ENCODE measurements at regions not wholly inside any gene's neighbourhood (a gene's known extent, or its start where the extent isn't known, plus 50 kb on each side); places are given as distances from the start of the nearest gene placed in this dataset.

DNA sequence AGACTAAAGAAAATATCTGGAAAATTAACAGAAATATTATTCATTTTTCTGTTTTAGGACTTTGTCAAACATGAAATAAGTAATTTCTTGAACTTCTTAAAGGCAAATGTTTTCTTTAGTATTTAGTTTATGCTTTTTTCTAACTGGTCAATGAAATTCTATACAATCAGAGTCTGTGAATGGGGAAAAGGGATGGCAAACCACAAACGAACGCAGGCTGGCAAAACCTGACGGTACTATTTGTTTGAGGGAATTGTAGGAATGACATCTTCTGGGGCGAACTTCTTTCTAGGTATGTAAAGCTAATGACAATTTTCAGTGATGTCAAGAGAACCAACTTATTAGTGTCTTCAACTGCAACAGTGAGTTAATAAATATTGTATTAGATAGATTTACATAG lies 156.0 kb downstream of the SIPA1L2 start:
- Histone ChIP-seq H3K27me3 (replicated peaks in 1 of 4; ENCODE audit: control insufficient read depth in 3 of 4, extremely low read depth in 1 of 4, insufficient read depth in 3 of 4, low read length in 3 of 4) (peaks cover 0 to 5% (median 4%) of the 10 kb centered on the region in 4 experiments; a peak in 5 of 7 replicates), H3K23ac (ENCODE audit: insufficient read length) (no peak overlapping the region), H4K91ac (replicated peaks; ENCODE audit: insufficient read length, low read length) (no peak overlapping the region), H3K14ac (ENCODE audit: insufficient read length) (no peak overlapping the region), H2BK120ac (replicated peaks; ENCODE audit: low read depth, low read length) (no peak overlapping the region), H2BK20ac (ENCODE audit: low read length) (no peak overlapping the region), H3K4me3 (ENCODE audit: extremely low read depth in 1 of 4, insufficient read depth in 2 of 4, low read depth in 3 of 4, low read length in 4 of 4) (no peak overlapping the region), H3K4me1 (replicated peaks in 1 of 4; ENCODE audit: control insufficient read depth in 3 of 4, insufficient read depth in 4 of 4, low read length in 3 of 4) (peaks cover 0 to 21% (median 5%) of the 10 kb centered on the region in 4 experiments; a peak in 5 of 7 replicates), H2BK12ac (ENCODE audit: low read depth, low read length) (no peak overlapping the region), H3K36me3 (ENCODE audit: control insufficient read depth in 2 of 4, insufficient read depth in 4 of 4, low read length in 3 of 4) (no peaks in the 10 kb centered on the region), H4K5ac (ENCODE audit: insufficient read length, low read depth, low read length) (no peak overlapping the region), H3K79me2 (ENCODE audit: control insufficient read depth in 1 of 2, insufficient read depth in 2 of 2, low read length in 2 of 2) (no peaks in the 10 kb centered on the region), H3K4me2 (ENCODE audit: insufficient read depth in 1 of 2, low read depth in 2 of 2, low read length in 2 of 2) (no peak overlapping the region), H3K79me1 (ENCODE audit: low read depth, low read length) (no peaks in the 10 kb centered on the region), H3K27ac (ENCODE audit: low read depth, low read length) (no peak overlapping the region), H3K4ac (replicated peaks; ENCODE audit: insufficient read length, low read depth, low read length) (no peak overlapping the region), H3K9ac (replicated peaks in 1 of 4; ENCODE audit: extremely low read depth in 1 of 4, low read depth in 3 of 4, low read length in 3 of 4) (no peak overlapping the region), H3K23me2 (ENCODE audit: low read depth, low read length) (no peaks in the 10 kb centered on the region), H3K18ac (ENCODE audit: extremely low read depth, low read length) (no peak overlapping the region), H2AFZ (ENCODE audit: low read length) (no peak overlapping the region), H4K8ac (ENCODE audit: extremely low read depth, insufficient read depth, low read length) (no peak overlapping the region), H3K9me3 (ENCODE audit: insufficient read depth in 2 of 2, low read depth in 1 of 2, low read length in 1 of 2) (no peaks in the 10 kb centered on the region), H2AK5ac (ENCODE audit: low read depth, low read length) (no peak overlapping the region), H3K56ac (replicated peaks; ENCODE audit: insufficient read length, low read depth, low read length) (no peak overlapping the region), H2BK15ac (ENCODE audit: low read length) (no peak overlapping the region), H4K20me1 (replicated peaks in 1 of 2; ENCODE audit: control insufficient read depth in 1 of 2, insufficient read depth in 2 of 2, low read length in 2 of 2) (no peaks in the 10 kb centered on the region), H2BK5ac (ENCODE audit: low read depth, low read length) (no peak overlapping the region)
- ChIA-PET CTCF (ENCODE audit: partially characterized antibody) (interaction anchor here (1.1 to 1.4 kb wide), 2 partner anchors 11 to 41 kb away, joined by 3 read pairs; no protein-coding TSS in a partner anchor), POLR2A (ENCODE audit: partially characterized antibody) (no interaction called here)
- DNase-seq (ENCODE audit: low read depth in 1 of 2, low spot score in 2 of 2) (no peak), FAIRE-seq (no peak)
- WGBS, 2 experiments (ENCODE audit: extremely low coverage in 1 of 2, insufficient coverage in 1 of 2, insufficient read length in 1 of 2, insufficient replicate concordance in 2 of 2, low coverage in 1 of 2, low lambda C conversion rate in 2 of 2, missing lambda C conversion rate in 1 of 2), result 71% methylated on average over 4 of the region's 4 CpGs; no CpG with 5 or more reads in 1 of the 2 experiments
- TF ChIP-seq YY1 (IDR thresholded peaks at IDR 0.05; ENCODE audit: low read depth, low read length) (no peak), JUN (IDR thresholded peaks at IDR 0.05; ENCODE audit: low read depth, low read length) (no peak), SIN3A (conservative IDR thresholded peaks at IDR 0.05 in 1 of 2, IDR thresholded peaks at IDR 0.05 in 1 of 2; ENCODE audit: low read depth in 1 of 2, low read length in 2 of 2) (no peak), CREB1 (IDR thresholded peaks at IDR 0.05) (no peak), ZNF274 (IDR thresholded peaks at IDR 0.05; ENCODE audit: borderline replicate concordance, extremely low read depth, low read length) (no peak), EP300 (IDR thresholded peaks at IDR 0.05; ENCODE audit: borderline replicate concordance in 1 of 2, low read depth in 2 of 2, low read length in 2 of 2) (no peak), TCF12 (IDR thresholded peaks at IDR 0.05; ENCODE audit: low read depth, low read length) (no peak), HDAC6 (IDR thresholded peaks at IDR 0.05; ENCODE audit: low read depth, low read length) (no peak), GTF2F1 (IDR thresholded peaks at IDR 0.05; ENCODE audit: borderline replicate concordance, low read depth, low read length) (no peak), POLR2A (IDR thresholded peaks at IDR 0.05; ENCODE audit: control extremely low read depth in 1 of 2, low read depth in 2 of 2, low read length in 2 of 2) (no peak)
- TF ChIP-seq, protein P1, sequence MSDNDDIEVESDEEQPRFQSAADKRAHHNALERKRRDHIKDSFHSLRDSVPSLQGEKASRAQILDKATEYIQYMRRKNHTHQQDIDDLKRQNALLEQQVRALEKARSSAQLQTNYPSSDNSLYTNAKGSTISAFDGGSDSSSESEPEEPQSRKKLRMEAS (IDR thresholded peaks at IDR 0.05), result no peak
- TF ChIP-seq, protein P2, sequence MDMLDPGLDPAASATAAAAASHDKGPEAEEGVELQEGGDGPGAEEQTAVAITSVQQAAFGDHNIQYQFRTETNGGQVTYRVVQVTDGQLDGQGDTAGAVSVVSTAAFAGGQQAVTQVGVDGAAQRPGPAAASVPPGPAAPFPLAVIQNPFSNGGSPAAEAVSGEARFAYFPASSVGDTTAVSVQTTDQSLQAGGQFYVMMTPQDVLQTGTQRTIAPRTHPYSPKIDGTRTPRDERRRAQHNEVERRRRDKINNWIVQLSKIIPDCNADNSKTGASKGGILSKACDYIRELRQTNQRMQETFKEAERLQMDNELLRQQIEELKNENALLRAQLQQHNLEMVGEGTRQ (IDR thresholded peaks at IDR 0.05; ENCODE audit: low read length), result no peak
- TF ChIP-seq, protein P3, sequence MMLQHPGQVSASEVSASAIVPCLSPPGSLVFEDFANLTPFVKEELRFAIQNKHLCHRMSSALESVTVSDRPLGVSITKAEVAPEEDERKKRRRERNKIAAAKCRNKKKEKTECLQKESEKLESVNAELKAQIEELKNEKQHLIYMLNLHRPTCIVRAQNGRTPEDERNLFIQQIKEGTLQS (IDR thresholded peaks at IDR 0.05; ENCODE audit: insufficient read depth, low read depth, low read length), result no peak

All from H1 (cell line).